HG03139 (cell line): ENCODE measurements at regions not wholly inside any gene's neighbourhood (a gene's known extent, or its start where the extent isn't known, plus 50 kb on each side); places are given as distances from the start of the nearest gene placed in this dataset.

Experiments used
- ATAC-seq: cut with Tn5 transposase; IDR thresholded peaks from one replicate; pipeline ENCODE4 v1.9.1; 2021; ENCODE audit not compliant: unreplicated experiment

DNA sequence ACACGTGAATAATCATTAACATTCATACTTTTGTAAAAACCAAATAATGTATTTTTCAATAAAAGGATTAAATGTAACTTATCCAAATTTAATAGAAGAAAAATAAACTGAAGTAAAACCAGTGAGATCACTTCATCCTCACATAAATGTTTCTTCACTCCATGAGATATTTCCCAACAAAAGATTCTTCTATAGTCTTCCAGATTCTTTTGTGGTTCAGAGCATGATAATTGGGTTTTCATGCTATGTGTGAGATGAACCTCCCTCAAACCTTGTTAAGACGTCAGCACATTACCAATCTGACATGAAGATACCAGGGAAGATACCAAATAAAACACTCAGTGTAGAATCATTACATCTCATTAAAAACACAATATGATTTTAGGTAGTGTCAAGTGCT lies 62.9 kb upstream of the OXGR1 start:
- no peak for ATAC-seq

- no peak for ATAC-seq
Observed at GRCh38 chr13:97058391-97058790, 64.1 kb upstream of the OXGR1 start.

DNA sequence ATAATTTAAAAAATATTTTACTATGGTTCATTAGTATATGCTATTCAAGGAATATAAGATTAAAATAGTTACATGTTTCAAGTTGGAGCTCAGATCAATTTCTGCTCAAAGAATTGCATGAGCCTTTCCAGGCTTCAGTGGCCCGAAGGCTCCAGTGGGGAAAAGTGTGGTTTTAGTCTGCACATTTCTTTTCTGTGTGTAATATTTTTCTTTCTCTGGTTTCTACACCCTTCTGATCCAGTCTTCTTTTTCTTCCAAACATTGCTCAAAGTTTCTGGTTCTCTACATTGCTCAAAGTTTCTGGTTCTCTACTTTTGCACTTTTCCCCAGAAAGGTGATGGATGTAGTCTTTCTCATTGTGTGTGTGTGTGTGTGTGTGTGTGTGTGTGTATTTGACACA lies 64.7 kb upstream of the OXGR1 start:
- ATAC-seq, result no peak

DNA sequence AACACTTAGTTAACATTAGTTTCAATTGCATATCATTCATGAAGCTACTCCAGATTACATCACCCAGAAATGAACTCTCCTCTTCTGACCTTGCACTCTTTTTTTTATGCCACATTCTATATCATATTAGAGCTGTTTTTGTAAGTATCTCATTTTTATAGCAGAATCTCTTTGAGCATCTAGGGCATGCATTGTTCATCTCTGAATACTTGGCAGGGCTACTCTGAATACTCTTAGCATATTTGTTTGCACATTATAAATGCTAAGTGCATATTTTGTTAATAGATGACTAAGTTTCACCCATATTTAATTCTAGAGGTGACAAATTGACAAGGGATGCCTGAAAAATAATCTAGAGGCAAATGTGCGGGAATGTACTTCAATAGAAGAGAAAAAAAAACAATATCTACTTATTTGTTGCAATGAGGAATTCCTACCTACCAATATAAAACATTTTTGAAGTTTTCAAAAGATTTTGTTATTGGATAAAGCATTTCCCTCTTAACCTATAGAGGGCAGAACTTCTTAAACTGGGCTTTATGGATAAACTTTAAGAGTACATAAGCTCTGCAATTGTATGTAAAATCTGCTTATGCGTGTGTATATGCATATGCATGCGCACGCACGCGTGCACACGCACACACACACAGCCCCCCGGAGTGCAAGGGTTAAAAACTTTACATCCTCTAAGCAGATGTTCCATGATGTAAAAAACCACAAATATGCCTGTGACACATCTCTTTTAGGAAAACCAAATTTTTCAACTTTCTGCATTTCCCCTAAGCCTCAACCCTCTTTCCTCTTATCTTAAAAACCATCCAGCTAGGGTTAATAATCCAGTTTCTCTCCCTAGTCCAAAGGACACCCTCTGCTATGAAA lies 73.0 kb upstream of the OXGR1 start:
- ATAC-seq, result no peak

GRCh38 chr13:97068151-97068550 lies 73.9 kb upstream of the OXGR1 start:
- ATAC-seq, result no peak

- ATAC-seq, result no peak
Observed at GRCh38 chr13:97069050-97069815, 75.0 kb upstream of the OXGR1 start.

- ATAC-seq, result no peak
Observed at GRCh38 chr13:97072297-97072696, 78.0 kb upstream of the OXGR1 start.

GRCh38 chr13:97074618-97075017 lies 80.3 kb upstream of the OXGR1 start:
- ATAC-seq, result no peak

- ATAC-seq, result no peak
Observed at GRCh38 chr13:97076898-97077297, 82.6 kb upstream of the OXGR1 start.

DNA sequence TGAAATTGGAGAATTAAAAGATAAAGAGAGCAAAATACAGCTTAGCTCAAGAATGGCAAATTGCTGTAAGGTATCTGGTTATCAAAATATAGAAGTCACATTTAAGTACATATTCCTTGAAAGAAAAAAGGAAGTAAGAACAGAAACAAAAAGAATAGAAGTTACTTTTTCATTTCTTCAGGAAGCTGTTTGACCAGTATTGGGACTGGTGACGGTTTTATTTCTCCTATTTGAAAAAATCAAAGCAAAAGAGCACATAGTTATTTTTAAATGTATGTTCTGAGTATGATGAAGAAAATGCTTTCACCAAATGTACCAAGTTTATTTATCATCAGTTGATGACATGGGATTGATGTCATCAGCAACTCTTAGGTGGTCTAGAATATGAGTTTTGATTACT lies 83.1 kb upstream of the OXGR1 start:
- ATAC-seq, result no peak

- no peak for ATAC-seq
Observed at GRCh38 chr13:97079726-97080125, 85.5 kb upstream of the OXGR1 start.

- ATAC-seq, result no peak
Observed at GRCh38 chr13:97082461-97083207, 88.4 kb upstream of the OXGR1 start.

- ATAC-seq, result no peak
Observed at GRCh38 chr13:97091196-97091595, 96.9 kb upstream of the OXGR1 start.

- no peak for ATAC-seq
Observed at GRCh38 chr13:97100821-97101220, 106.5 kb upstream of the OXGR1 start.

- no peak for ATAC-seq
Observed at GRCh38 chr13:97101912-97102708, 107.8 kb upstream of the OXGR1 start.

DNA sequence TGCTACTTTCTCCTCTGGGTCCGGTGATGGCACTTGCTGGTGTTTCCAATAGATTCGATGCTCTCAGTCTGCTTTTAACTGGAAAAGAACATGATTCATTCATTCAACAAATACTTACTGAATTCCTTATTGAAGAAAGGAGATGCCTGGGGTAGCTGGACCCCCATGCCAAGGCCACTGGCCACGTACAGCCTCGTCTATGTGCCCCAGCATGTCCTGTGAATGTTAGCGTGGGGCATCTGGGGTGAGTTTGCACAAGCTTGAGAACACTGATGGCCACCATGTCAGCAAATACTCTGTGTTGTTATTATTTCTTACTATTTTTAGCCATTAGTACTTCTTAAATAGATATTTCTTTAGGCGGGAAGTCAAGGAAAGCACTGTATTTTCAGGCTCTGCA lies 112.0 kb upstream of the OXGR1 start:
- ATAC-seq, result no peak

DNA sequence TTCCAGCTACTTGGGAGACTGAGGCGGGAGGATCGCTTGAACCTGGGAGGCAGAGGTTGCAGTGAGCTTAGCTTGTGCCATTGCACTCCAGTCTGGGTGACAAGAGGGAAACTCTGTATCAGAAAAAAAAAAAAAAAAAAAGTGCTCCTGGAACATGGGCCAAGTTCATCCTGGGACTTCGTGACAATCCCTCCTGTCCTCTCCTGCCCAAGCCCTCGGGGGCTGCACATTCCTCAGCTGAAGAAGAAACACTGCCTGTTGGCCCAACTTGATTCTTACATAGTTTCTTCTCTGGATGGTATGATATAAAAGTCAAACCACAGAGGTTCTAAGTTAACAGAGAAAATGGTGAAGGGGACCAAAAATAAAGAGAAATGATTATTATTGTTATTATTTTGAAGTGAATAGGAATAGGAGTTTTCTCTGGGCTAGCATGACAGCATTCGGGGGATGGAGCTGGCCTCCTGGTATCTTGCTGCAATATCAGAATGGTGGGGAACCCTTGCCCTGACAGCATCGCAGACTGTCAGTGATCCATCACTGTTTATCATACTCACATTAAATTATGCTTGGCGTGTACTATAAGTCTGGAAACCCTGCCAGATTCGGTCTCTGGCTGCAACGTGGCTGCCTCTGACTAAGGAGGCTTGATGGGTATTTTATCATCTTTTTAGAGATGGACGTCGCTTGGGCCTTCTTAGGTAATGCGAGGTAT lies 113.7 kb upstream of the OXGR1 start:
- no peak for ATAC-seq

- ATAC-seq, result no peak
Observed at GRCh38 chr13:97108530-97108900, 113.6 kb upstream of the MBNL2 start.

GRCh38 chr13:97109256-97109655 lies 112.9 kb upstream of the MBNL2 start:
- no peak for ATAC-seq

DNA sequence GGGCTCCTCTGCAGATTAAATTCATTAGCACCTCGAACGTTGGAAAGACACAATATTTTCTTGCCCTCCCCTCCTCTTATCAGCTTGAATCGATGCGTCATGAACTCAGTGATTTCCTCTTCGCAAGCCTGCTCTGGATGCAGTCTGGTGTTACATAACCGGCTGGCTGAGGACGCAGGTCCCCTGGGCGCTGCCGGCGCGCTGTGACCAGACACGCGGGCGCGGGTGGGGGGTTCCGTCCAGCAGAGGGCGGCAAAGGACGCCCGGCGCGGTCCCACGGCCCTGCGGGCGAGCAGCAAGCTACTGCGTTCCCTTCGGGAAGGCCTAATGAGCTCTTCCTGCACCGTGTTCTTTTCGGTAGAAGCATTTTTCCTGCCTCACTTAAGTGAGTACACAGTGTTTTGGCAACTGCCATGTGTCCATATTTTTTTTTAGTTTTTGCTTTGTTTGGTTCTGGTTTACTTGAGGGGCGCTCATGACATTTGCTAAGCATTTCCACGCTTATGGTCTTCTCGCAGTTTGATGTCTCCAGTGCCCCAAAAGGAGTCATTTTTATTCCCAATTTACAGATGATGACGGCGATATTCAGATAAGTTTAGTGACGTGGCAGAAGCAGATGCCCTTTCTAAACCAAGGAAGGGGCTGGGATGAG lies 112.2 kb upstream of the MBNL2 start:
- ATAC-seq, result peak; percentile 98
